Lower leg skin (tissue), 4 donors: ENCODE measurements at regions not wholly inside any gene's neighbourhood (a gene's known extent, or its start where the extent isn't known, plus 50 kb on each side); places are given as distances from the start of the nearest gene placed in this dataset.
"Not testable (repeated sequence)": the region's sequence is repeated elsewhere in the genome, so short reads cannot be mapped to it uniquely, and the experiment has no call there.

Experiments
- DNase-seq, 2 donors: peaks; one replicate each; pipeline ENCODE4 v3.0.0-alpha.2; 2019; ENCODE audit warnings: low spot score in 2 of 2
- H3K4me3 ChIP-seq: fragments of 200-600 bp; sonication (generic); 2 replicates; pipeline ENCODE4 v1.5.1; 2017; ENCODE audit warnings: mild to moderate bottlenecking, low read depth; ENCODE audit not compliant: poor library complexity, severe bottlenecking
- POLR2A ChIP-seq, 2 donors: fragments of 450-650 bp; IDR thresholded peaks; one replicate each; pipeline ENCODE4 v1.6.1; 2016 to 2017; ENCODE audit warnings: antibody characterized with exemption in 2 of 2, mild to moderate bottlenecking in 1 of 2, moderate library complexity in 1 of 2
- WGBS, 2 donors: methylation state at CpG; one replicate each; pipeline ENCODE4 v1.1.5; 2018; 5-methylcytosine and 5-hydroxymethylcytosine counted together
- intact Hi-C: fragments of 100-400 bp; cut with DNase I; formaldehyde crosslinking; loops from one replicate; pipeline ENCODE4 v1.15.0; 2023; ENCODE audit warnings: low total_unique reads
- TF ChIP-seq, protein P1 (sequence below), 3 donors: fragments of 450-650 bp; IDR thresholded peaks; one replicate each; pipeline ENCODE4 v1.5.1; 2016; ENCODE audit warnings: antibody characterized with exemption in 3 of 3, mild to moderate bottlenecking in 3 of 3, moderate library complexity in 2 of 3

DNA sequence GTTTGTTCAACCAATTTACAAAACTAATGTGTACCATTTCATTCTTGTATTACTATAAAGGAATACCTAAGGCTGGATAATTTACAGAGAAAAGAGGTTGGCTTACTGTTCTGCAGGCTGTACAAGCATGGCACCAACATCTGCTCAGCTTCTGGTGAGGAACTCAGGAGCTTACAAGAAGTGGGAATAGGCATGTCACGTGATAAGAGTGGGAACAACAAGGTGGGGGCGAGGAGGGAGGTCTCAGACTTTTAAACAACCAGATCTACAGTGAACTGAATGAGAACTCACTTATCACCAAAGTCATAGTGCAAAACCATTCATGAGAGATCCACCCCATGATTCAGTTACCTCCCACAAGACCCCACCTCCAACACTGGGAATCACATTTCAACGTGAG is 1178.0 kb downstream of the REEP3 start:
- 47 to 51% methylated on average over 3 of the region's 3 CpGs for WGBS, 2 donors
- TF ChIP-seq, protein P1, sequence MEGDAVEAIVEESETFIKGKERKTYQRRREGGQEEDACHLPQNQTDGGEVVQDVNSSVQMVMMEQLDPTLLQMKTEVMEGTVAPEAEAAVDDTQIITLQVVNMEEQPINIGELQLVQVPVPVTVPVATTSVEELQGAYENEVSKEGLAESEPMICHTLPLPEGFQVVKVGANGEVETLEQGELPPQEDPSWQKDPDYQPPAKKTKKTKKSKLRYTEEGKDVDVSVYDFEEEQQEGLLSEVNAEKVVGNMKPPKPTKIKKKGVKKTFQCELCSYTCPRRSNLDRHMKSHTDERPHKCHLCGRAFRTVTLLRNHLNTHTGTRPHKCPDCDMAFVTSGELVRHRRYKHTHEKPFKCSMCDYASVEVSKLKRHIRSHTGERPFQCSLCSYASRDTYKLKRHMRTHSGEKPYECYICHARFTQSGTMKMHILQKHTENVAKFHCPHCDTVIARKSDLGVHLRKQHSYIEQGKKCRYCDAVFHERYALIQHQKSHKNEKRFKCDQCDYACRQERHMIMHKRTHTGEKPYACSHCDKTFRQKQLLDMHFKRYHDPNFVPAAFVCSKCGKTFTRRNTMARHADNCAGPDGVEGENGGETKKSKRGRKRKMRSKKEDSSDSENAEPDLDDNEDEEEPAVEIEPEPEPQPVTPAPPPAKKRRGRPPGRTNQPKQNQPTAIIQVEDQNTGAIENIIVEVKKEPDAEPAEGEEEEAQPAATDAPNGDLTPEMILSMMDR (IDR thresholded peaks at IDR 0.05), result no peak
- TF ChIP-seq POLR2A (IDR thresholded peaks at IDR 0.05), result no peak
- intact Hi-C loops, result no loop called here
- DNase-seq, result no peak
- H3K4me3 ChIP-seq, result no peak overlapping the region

DNA sequence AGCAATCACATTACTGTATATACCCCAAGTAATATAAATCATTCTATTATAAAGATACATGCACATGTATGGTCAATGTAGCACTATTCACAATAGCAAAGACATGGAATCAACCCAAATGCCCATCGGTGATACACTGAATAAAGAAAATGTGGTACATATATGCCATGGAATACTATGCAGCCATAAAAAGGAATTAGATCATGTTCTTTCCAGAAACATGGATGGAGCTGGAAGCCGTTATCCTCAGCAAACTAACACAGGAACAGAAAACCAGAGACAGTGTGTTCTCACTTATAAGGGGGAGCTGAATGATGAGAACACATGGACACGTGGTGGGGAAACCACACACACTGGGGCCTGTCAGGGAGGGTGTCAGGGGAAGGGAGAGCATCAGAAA is 1180.9 kb downstream of the REEP3 start:
- intact Hi-C loops, DNase-seq, H3K4me3 ChIP-seq: not testable (repeated sequence)
- 71 to 84% methylated on average over 3 of the region's 3 CpGs for WGBS, 2 donors

DNA sequence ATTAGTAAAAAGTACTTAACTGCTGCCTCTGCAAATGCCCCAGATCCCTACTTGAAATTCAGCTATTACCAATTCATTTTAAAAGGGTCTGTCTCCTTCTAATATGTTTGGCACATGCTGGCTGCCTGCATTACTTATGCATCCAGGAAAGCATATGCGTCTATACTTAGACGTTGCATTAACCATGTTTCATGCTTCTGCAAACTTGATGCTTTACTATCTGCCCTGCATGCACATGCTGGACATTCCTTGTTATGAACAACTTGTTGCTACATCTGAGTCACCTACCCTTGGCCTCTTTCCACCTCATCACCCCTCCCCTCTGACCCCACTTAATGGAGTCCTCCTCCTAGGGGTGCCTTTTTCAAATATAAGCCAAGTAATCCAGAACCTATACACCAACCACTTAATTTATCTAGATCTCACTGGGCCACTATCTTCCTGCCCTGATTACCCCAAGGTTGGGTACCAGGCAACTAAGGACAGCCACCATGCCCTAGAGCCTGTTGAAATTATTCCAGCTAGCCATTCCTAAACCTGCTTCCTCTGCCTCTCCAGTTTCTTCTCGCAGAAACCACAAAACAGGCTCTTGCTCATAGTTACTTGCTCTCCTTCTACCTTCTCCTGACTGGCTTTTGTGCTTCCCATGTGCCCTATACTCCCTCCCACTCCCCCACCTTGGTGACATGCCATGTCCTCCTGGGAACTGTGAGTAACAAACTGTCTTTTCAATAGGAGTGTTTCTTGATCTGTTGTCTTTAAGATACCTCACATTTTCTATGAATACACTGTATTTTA is 1187.9 kb downstream of the REEP3 start:
- no peak for TF ChIP-seq POLR2A (IDR thresholded peaks at IDR 0.05)
- TF ChIP-seq, protein P1 (IDR thresholded peaks at IDR 0.05), result no peak
- 65 to 75% methylated on average over 3 of the region's 3 CpGs for WGBS, 2 donors

DNA sequence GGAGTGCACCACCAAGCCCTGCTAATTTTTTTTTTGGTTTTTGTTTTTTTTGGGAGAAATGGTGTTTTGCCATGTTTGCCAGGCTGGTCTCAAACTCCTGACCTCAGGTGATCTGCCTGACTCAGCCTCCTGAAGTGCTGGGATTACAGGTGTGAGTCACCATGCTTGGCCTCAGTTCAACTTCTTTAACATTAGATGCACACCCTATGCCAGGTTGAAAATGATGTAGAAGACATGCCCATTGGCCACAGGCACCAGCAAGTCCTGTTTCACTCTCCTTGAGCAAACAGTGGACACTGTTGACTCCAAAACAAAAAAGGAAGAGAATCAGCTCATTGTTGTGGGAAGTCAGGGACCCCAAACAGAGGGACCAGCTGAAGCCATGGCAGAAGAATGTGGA is 1205.3 kb downstream of the REEP3 start:
- H3K4me3 ChIP-seq, result no peak overlapping the region
- TF ChIP-seq, protein P1 (IDR thresholded peaks at IDR 0.05), result no peak
- no peak for TF ChIP-seq POLR2A (IDR thresholded peaks at IDR 0.05)
- DNase-seq, result no peak
- intact Hi-C loops, result no loop called here

More for the DNA sequence above, 1187.9 kb downstream of the REEP3 start:
- intact Hi-C loops, result no loop called here
- H3K4me3 ChIP-seq, result no peak overlapping the region
- DNase-seq, result no peak

DNA sequence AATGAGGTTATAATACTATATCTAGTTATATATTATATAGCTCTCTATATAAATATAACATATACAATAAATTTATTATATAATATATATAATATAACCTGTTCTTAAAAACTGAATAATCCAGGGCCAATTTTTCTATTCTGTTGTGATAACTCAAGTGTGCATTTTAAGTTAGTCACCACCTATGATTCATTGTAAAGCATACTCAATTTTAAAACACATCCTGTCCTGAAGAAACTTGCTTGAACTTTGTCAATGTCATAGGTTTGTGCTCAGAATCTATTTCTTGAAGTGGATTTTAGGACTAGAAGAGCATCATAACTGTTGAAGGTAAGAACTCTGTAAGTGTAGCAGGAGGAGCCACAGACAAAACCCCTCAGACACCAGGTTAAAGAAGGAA is 1209.8 kb downstream of the REEP3 start:
- DNase-seq, result no peak
- no peak overlapping the region for H3K4me3 ChIP-seq
- intact Hi-C loops, result no loop called here
- TF ChIP-seq, protein P1 (IDR thresholded peaks at IDR 0.05), result no peak
- no peak for TF ChIP-seq POLR2A (IDR thresholded peaks at IDR 0.05)

DNA sequence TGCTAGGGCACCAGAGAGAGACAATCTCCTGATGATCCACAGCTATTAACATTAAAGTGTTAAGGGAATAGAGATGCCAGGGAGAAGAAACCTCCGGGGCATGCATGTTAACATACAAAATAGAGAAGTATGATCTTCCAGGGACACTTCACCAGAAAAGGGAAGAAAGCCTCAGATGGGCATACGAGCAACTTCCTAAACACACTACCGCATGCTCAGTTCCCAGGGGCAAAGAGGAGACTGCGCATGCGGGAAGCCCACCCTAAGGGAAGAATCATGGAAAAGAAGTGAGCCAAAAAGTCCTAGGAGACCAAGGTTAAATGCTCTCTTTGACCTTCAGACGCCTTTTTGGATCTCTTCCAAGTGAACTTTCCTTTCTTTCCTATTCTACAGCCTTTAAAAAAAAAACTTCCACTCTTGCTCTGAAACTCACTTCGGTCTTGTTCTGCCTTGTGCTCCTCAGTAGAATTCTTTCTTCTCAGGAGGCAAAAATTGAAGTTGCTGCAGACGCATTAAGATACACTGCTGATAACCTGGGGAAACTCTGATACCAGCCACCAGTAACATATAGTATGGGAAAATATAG is 1211.3 kb downstream of the REEP3 start:
- no peak for DNase-seq
- intact Hi-C loops, result no loop called here
- H3K4me3 ChIP-seq, result no peak overlapping the region
- TF ChIP-seq POLR2A (IDR thresholded peaks at IDR 0.05), result no peak
- TF ChIP-seq, protein P1 (IDR thresholded peaks at IDR 0.05), result no peak
- 67 to 76% methylated on average over 8 of the region's 8 CpGs for WGBS, 2 donors
